ENCODE measurements at regions not wholly inside any gene's neighbourhood (a gene's known extent, or its start where the extent isn't known, plus 50 kb on each side); places are given as distances from the start of the nearest gene placed in this dataset.

GRCh38 chr1:25026304-25026703 lies 96.2 kb upstream of the RUNX3 start:
- no peaks in the 10 kb centered on the region for H3K79me2 ChIP-seq (ENCODE audit: insufficient read depth, low read length)
- H3K27me3 ChIP-seq (ENCODE audit: control insufficient read depth in 1 of 2, insufficient read depth in 2 of 2, low read length in 2 of 2): peaks cover 5 to 18% of the 10 kb centered on the region in 2 experiments; a peak in 3 of 5 replicates
- no peak for FAIRE-seq
- 10% methylated on average over 4 of the region's 4 CpGs for WGBS (ENCODE audit: low lambda C conversion rate)
- H3K4me3 ChIP-seq (replicated peaks in 1 of 3; ENCODE audit: insufficient read depth in 1 of 3, low read depth in 2 of 3, low read length in 3 of 3): no peak overlapping the region
- H4K20me1 ChIP-seq (ENCODE audit: insufficient read depth, low read length): no peaks in the 10 kb centered on the region
- no peaks in the 10 kb centered on the region for H3K9me3 ChIP-seq (ENCODE audit: low read length)
- TF ChIP-seq ZMYM2 (CRISPR knock-in tag; IDR thresholded peaks at IDR 0.05) (no peak), HIC2 (CRISPR knock-in tag; IDR thresholded peaks at IDR 0.05; ENCODE audit: low read depth) (no peak), RXRB (CRISPR knock-in tag; IDR thresholded peaks at IDR 0.05; ENCODE audit: borderline replicate concordance) (no peak), SSRP1 (CRISPR knock-in tag; IDR thresholded peaks at IDR 0.05) (no peak), ZNF251 (CRISPR knock-in tag; IDR thresholded peaks at IDR 0.05) (no peak), GMEB1 (CRISPR knock-in tag; IDR thresholded peaks at IDR 0.05; ENCODE audit: borderline replicate concordance) (no peak), ZBTB1 (CRISPR knock-in tag; IDR thresholded peaks at IDR 0.05; ENCODE audit: borderline replicate concordance) (no peak), SATB2 (CRISPR knock-in tag; IDR thresholded peaks at IDR 0.05) (no peak), ESRRA (CRISPR knock-in tag; IDR thresholded peaks at IDR 0.05; ENCODE audit: low read depth) (no peak), ZBTB7B (CRISPR knock-in tag; IDR thresholded peaks at IDR 0.05) (no peak), HCFC1 (IDR thresholded peaks at IDR 0.05; ENCODE audit: low read depth, low read length) (no peak)
- no peak overlapping the region for H3K9ac ChIP-seq (ENCODE audit: insufficient read depth, low read depth, low read length)
- no peak overlapping the region for H3K27ac ChIP-seq (ENCODE audit: extremely low read length, insufficient read depth, low read length)
- peaks cover 20% of the 10 kb centered on the region for H3K4me1 ChIP-seq (ENCODE audit: insufficient read depth, low read length)
- DNase-seq (ENCODE audit: low spot score): no peak
- no TSS peak for BruUV-seq (replicated peaks)
- ChIA-PET POLR2A (no interaction called here), CTCF (ENCODE audit: low intra/inter-chr PET ratio, low total read pairs) (no interaction called here)
- ATAC-seq: no peak
- intact Hi-C loops (cut with micrococcal nuclease; ENCODE audit: unreplicated experiment): no loop called here
- in situ Hi-C loops (cut with HindIII; ENCODE audit: extremely low pct_ligation_motif_present, low pct_unique_long_range_greater_than_20kb): no loop called here
- H3K4me2 ChIP-seq (ENCODE audit: low read depth, low read length): no peak overlapping the region
- H3K36me3 ChIP-seq (replicated peaks in 1 of 2; ENCODE audit: control insufficient read depth in 1 of 2, insufficient read depth in 2 of 2, low read length in 2 of 2): no peaks in the 10 kb centered on the region
- H2AFZ ChIP-seq (ENCODE audit: low read length): no peak overlapping the region

Measured in HepG2 (cell line).